Heart left ventricle (tissue), 13 donors: ENCODE measurements at regions not wholly inside any gene's neighbourhood (a gene's known extent, or its start where the extent isn't known, plus 50 kb on each side); places are given as distances from the start of the nearest gene placed in this dataset.

Experiments
- CTCF ChIP-seq, 12 donors: fragments of 200-600 bp; sonication (generic) in 4 of 12; IDR thresholded peaks; one replicate each; pipeline versions ENCODE4 v1.5.0 to v1.8.0; 2018 to 2022; ENCODE audit warnings: antibody characterized with exemption in 12 of 12, mild to moderate bottlenecking in 5 of 12
- POLR2A ChIP-seq, 2 donors: fragments of 450-650 bp; IDR thresholded peaks; one replicate each; pipeline ENCODE4 v1.6.1; 2017; ENCODE audit warnings: antibody characterized with exemption in 2 of 2, mild to moderate bottlenecking in 2 of 2, moderate library complexity in 2 of 2
- donor health status: ischemic (EF 13 %, LVEDD 7.1; RV severe dilation, severe dysfunction).
- donor health status: DM: no; HTN: yes; CAD: no.
- donor health status: DM: no; HTN: no; CAD: no.
- donor health status: ischemic (EF 25% LVEDD 6.9; RV normal size, moderate dysfunction).
- donor health status: ischemic (EF 25% LVEDD 5.7; RV mildly dilated, moderate dysfunction).
- donor health status: ischemic (EF 35%, LVEDD 5.7; RV mildly dilated, moderate dysfunction).
- donor health status: nonischemic (EF 11% LVEDD 7.7; RV severe dilation, severe dysfunction).
- donor health status: DM: yes; HTN: yes; CAD: no.
- donor health status: PGD.
- donor health status: ischemic (EF 29% LVEDD 5.4; RV normal size, mild dysfunction).
- donor health status: nonischemic (EF 23%, LVEDD 6.1; RV moderate dilation, normal function).

GRCh38 chr12:132392389-132393244 is 63.2 kb upstream of the GALNT9 start:
- TF ChIP-seq CTCF (IDR thresholded peaks at IDR 0.05) = no peak
- no peak for TF ChIP-seq POLR2A (IDR thresholded peaks at IDR 0.05)
